SKM-1 (cell line): ENCODE measurements at regions not wholly inside any gene's neighbourhood (a gene's known extent, or its start where the extent isn't known, plus 50 kb on each side); places are given as distances from the start of the nearest gene placed in this dataset.
"Not testable (repeated sequence)": the region's sequence is repeated elsewhere in the genome, so short reads cannot be mapped to it uniquely, and the experiment has no call there.

Experiments used
- DNase-seq: peaks from one replicate; lab custom pipeline; 2025; ENCODE audit not compliant: unreplicated experiment; lab: John Stamatoyannopoulos, UW

DNA sequence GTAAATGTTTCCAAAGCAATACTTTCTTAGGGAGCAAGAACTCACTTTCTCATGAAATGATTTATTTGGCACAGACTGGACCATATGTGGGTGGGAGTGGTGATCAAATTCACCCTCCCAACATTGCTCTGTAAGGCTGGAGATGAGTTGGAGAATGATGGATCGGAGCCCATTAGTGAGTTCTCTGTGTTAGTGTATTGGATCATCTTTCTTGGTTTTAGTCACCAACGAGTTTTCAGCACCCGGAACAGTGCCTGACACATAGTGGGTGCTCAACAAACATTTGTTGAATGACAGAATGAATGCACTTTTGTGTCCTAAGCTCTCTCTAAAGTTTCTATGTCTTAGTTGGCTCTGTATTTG lies 104.5 kb upstream of the FAM20A start:
- DNase-seq = no peak

GRCh38 chr17:68704871-68705713 lies 103.9 kb upstream of the FAM20A start:
- DNase-seq = no peak

- no peak for DNase-seq
Observed at GRCh38 chr17:68701046-68701445, 99.9 kb upstream of the FAM20A start.

- no peak for DNase-seq
Observed at GRCh38 chr17:68700421-68700820, 99.3 kb upstream of the FAM20A start.

GRCh38 chr17:68699936-68700335 lies 98.8 kb upstream of the FAM20A start:
- no peak for DNase-seq

- peak; percentile 62 for DNase-seq
Observed at GRCh38 chr17:68698746-68699145, 97.6 kb upstream of the FAM20A start.

DNA sequence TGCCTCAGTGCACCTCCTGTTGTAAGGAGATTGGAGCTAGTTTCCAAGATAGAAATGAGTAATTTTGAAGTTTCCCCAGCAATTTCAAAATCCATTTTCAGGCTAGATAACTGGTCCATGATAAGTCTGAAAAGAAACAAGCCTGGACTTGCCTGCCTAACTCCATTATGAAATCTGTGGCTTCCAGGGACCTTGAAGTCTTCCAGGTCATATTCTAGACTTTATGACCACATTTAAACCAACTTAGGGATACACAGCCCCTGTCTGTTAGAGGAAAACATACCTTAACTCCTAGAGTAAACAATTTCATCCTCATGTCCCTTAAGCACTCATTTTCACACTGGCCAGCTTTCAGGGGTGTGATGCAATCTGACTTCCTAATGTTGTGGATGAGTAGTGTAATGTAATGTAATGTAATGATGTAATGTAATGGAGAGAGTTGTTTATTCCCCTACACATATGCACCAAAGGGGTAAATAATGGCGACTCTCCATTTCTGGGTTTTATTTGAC lies 96.7 kb upstream of the FAM20A start:
- peak; percentile 48 for DNase-seq

- no peak for DNase-seq
Observed at GRCh38 chr17:68695659-68696058, 94.5 kb upstream of the FAM20A start.

DNA sequence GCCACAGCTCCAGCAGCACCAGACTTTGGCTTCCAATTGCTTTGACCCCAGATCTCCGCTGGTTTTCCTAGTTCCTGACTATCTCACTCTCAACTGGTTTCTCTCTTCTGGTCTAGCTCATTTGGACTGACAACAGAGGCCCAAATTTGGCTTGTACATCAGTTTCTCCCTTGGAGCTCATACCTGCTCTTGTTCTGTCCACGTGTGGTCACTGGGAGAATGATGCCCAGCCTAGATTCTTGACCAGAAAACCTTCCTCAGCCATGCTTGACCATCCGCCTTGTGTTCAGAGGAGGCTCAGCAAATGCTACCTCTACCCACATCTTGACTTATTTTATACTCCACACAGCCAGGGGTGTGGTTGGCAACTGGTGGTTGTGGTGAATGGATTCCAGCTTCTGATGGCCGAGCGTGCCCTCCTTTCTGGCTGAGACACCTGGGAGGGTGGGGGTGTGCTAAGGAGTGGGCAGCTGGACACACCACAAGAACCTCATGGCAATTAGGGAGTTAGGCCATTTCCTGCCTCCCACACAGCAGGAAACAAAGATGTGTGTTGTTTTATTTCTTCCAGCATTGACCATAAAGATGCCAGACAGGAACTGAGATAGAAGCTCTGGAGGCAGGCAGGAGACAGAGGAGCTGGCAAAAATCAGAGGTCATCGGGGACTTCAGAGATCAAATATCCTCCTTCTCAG lies 93.8 kb upstream of the FAM20A start:
- no peak for DNase-seq

DNA sequence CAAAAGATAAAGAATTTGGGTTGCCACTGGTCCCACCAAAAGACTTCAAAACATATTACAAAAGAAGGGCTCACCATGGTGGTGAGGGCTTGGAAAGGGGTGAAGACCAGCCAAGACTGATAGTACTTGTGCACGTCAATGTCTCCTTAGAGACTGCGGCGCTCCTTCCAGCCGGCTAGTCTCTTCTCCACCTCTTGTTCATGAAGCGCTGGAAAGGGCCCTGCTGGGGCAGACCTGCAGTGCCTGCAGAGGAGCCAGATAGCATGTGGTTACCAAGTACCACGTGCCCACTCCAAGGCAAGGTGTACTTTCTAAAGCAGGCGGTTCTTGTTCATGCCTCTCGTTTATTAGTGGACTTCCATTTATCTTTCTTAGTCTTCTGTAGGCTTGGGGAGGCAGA lies 92.7 kb upstream of the FAM20A start:
- no peak for DNase-seq

DNA sequence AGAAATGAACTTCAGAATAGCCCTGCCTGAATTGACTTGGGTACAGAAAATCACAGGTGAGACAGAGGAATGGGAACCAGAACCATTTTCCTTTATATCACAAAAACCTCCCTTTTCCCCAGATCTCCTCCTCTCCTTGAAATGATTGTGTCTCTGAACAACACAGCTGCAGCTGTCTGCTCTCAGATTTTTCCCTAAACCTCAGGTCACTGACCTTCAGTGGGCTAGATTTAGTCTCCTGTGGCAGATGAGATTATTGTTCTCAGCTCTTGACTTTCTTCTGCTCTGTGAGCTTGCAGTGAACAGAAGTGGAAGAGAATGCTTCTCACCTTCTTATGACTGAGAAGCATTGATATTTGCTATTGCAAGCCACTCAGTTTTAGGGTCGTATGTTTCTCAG lies 92.3 kb upstream of the FAM20A start:
- no peak for DNase-seq

DNA sequence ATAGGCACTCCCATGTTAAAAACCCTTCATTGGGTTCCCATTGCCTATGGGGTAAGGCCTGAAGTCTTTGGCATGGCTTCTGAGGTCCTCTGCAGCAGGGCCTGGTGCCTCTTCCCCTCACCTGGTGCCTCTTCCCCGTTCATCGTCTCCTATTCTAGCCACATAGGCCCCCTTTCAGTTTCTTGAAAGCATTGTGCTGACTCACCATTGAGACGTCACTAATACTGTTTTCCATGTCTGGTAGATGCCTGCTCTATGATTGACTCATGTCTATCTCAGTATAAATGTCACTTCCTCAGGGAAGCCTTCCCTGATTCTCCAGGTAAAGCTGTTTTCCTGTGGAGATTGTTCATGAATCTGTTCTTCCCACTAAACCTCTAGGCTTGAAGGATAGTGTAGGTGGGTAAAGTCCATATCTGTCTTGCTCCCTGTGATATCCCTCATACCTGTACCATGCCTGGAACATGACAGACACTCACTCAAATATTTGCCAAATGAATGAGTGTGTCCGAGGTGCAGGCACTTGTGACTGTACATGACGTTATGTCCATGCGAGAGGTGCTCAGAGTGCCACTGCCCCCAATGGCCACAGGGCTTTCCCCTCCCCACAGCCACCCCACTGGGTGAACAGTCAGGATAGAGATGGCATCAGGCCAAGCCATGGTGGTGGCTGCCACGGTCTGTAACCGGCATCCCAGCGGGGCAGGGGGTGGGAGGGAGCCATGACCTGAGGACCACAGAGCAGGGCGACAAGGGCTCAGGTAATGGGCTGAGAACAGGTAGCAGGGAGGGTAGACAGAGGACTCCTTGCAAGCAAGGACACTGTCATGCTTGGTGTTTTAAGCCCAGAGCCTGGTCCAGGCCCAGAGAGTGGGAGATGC lies 85.2 kb upstream of the FAM20A start:
- no peak for DNase-seq

DNA sequence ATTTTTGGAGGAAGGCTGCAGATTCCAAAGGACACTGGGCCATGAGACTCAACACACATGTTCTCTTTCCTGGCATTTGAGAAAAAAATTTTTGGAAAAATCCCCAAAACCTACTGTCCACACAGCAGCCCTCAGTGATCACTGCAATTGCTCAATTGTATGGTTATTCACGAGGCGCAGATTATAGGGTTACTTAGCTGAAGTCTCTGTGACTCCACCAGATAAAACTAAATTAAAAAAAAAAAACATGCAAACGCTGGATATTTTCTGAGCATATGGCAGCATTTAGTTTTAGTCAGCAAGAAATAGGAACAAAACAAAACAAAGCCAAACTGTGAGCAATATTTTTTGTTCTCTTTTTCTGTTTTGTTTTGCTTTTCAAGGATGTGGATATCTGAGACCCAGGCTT lies 83.8 kb upstream of the FAM20A start:
- no peak for DNase-seq

GRCh38 chr17:68682903-68683302 lies 81.7 kb upstream of the FAM20A start:
- no peak for DNase-seq

GRCh38 chr17:68679882-68680281 lies 78.7 kb upstream of the FAM20A start:
- DNase-seq = no peak

DNA sequence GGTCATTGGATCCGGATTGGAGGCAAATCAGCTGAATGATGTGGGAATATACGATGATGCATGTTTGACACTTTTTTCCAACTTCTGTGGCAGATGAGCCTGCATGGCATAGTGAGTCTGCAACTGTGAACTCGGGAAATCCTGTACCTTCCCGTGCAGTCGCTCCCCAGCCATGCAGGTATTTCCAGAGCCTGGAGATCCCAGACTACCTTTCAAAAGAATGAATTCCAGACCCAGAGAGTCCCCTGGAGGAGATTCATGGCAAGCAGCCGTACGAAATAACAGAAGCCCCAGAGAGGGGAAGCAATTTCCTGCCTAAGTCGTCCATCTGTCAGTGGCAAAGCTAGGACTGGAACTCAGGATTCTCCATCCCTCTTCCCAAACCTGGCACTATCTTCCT lies 75.7 kb upstream of the FAM20A start:
- no peak for DNase-seq

DNA sequence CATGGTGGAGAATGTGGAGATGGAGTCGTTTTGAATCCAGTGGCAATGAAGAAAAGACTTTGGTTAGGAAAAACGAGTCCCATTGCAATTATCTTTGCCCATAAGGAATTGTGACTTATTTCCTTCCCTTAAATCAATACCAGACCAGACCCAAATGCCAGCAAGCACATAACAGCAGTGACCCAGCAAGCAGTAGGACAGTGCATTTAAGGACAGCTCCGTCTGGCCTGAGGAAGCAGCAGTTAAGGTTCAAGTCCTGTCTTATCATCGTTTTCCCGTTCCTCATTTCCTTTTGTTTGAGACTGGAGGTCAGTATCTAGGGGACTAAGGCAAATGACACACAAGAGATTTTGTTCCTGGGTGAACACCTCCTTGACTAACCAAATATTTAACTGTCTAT lies 74.6 kb upstream of the FAM20A start:
- DNase-seq = no peak

DNA sequence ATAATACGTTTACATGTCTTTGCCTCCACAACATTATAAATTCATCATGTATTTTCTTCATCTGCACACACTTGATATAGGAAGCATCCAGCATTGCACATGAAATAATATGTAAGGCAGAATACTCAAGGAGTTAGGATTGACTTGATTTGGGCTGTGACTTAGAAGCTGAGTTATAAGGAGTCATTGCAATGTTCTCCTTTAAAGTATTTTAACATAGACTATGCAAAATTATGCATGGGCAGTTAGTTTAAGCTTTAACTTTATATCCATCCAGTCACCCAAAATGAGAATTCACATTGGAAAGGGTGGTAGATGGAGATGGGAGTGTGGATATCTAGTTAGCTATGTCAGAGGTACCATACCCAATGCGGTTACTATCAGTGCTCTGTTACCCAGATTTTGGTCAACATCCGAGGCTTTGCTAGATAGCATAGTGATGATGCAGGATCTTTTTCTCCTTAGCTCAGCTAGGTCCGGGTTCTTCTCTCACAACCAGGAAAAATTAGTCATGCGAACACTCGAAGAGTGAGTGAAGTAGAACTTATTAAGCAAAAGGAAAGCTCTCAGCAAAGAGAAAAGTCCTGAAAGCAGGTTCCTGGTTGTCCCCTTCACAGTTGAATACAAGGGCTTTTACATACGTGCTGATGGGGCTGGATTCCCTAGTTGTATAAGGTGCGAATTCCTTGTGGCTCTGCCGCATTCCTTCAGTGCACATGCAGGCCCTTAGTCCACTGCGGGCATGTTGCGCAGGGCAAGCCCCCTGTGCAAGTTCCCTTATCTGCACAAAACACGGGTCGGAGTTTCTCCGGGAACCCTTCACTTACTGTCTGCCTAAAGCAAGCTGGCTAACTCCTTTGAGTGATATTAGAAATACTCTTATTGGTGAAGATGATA lies 73.1 kb upstream of the FAM20A start:
- no peak for DNase-seq

- no peak for DNase-seq
Observed at GRCh38 chr17:68670967-68671693, 70.0 kb upstream of the FAM20A start.

DNA sequence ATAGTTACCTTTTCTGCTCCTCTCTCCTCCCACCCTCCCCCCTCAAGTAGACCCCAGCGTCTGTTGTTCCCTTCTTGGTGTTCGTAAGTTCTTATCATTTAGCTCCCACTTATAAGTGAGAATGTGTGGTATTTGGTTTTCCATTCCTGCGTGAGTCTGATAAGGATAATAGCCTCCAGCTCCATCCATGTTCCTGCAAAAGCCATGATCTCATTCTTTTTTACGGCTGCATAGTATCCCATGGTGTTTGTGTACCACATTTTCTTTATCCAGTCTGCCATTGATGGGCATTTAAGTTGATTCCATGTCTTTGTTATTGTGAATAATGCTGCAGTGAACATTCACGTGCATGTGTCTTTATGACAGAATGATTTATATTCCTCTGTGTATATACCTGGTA lies 65.3 kb upstream of the FAM20A start:
- DNase-seq = not testable (repeated sequence)
